GM18502 (cell line): ENCODE measurements at regions not wholly inside any gene's neighbourhood (a gene's known extent, or its start where the extent isn't known, plus 50 kb on each side); places are given as distances from the start of the nearest gene placed in this dataset.

Experiments
- ATAC-seq: cut with Tn5 transposase; IDR thresholded peaks from one replicate; pipeline ENCODE4 v1.9.1; 2021; ENCODE audit warnings: mild to moderate bottlenecking; ENCODE audit not compliant: unreplicated experiment, poor library complexity

- ATAC-seq = no peak
Measured at GRCh38 chr5:1748271-1748670, 51.4 kb downstream of the MRPL36 start.

- ATAC-seq = no peak
Measured at GRCh38 chr5:1747803-1748085, 51.9 kb downstream of the MRPL36 start.

GRCh38 chr5:1747079-1747802 is 52.4 kb downstream of the MRPL36 start:
- no peak for ATAC-seq

GRCh38 chr5:1746371-1747078 is 53.1 kb downstream of the MRPL36 start:
- no peak for ATAC-seq

GRCh38 chr5:1745796-1746370 is 53.8 kb downstream of the MRPL36 start:
- no peak for ATAC-seq

- no peak for ATAC-seq
Measured at GRCh38 chr5:1745123-1745795, 54.4 kb downstream of the MRPL36 start.

GRCh38 chr5:1744393-1745122 is 55.1 kb downstream of the MRPL36 start:
- ATAC-seq = no peak

- no peak for ATAC-seq
Measured at GRCh38 chr5:1743769-1744085, 55.9 kb downstream of the MRPL36 start.

- ATAC-seq = no peak
Measured at GRCh38 chr5:1743061-1743768, 56.4 kb downstream of the MRPL36 start.

- peak; percentile 94 for ATAC-seq
Measured at GRCh38 chr5:1737790-1738405, 61.7 kb downstream of the MRPL36 start.

GRCh38 chr5:1736889-1737711 is 62.5 kb downstream of the MRPL36 start:
- no peak for ATAC-seq

GRCh38 chr5:1736065-1736464 is 63.6 kb downstream of the MRPL36 start:
- ATAC-seq = no peak

GRCh38 chr5:1735320-1735970 is 64.2 kb downstream of the MRPL36 start:
- ATAC-seq = no peak

- no peak for ATAC-seq
Measured at GRCh38 chr5:1734908-1735289, 64.7 kb downstream of the MRPL36 start.

- ATAC-seq = no peak
Measured at GRCh38 chr5:1734271-1734907, 65.2 kb downstream of the MRPL36 start.

- ATAC-seq = no peak
Measured at GRCh38 chr5:1733369-1733768, 66.3 kb downstream of the MRPL36 start.

GRCh38 chr5:1732945-1733344 is 66.7 kb downstream of the MRPL36 start:
- no peak for ATAC-seq
